Activated CD8-positive, alpha-beta memory T cell treated with anti-CD3 and anti-CD28 coated beads for 24 hours (primary cell): ENCODE measurements at regions not wholly inside any gene's neighbourhood (a gene's known extent, or its start where the extent isn't known, plus 50 kb on each side); places are given as distances from the start of the nearest gene placed in this dataset.

Source experiments
- DNase-seq: peaks from one replicate; pipeline ENCODE4 v3.0.0-alpha.2; 2020

- DNase-seq: no peak
Measured at GRCh38 chr12:111102102-111102739, 181.8 kb upstream of the MYL2 start.

GRCh38 chr12:111101003-111101402 is 180.6 kb upstream of the MYL2 start:
- DNase-seq: no peak

GRCh38 chr12:111100554-111100953 is 180.2 kb upstream of the MYL2 start:
- no peak for DNase-seq

- no peak for DNase-seq
Measured at GRCh38 chr12:111100003-111100402, 179.6 kb upstream of the MYL2 start.

- DNase-seq: no peak
Measured at GRCh38 chr12:111099186-111099585, 178.8 kb upstream of the MYL2 start.

GRCh38 chr12:111094157-111095010 is 174.0 kb upstream of the MYL2 start:
- DNase-seq: no peak

GRCh38 chr12:111093428-111094142 is 173.2 kb upstream of the MYL2 start:
- DNase-seq: no peak

- no peak for DNase-seq
Measured at GRCh38 chr12:111091051-111091450, 170.7 kb upstream of the MYL2 start.

- no peak for DNase-seq
Measured at GRCh38 chr12:111089616-111090015, 169.2 kb upstream of the MYL2 start.

GRCh38 chr12:111088409-111088808 is 168.0 kb upstream of the MYL2 start:
- DNase-seq: no peak

GRCh38 chr12:111086947-111087700 is 166.7 kb upstream of the MYL2 start:
- DNase-seq: no peak

- DNase-seq: no peak
Measured at GRCh38 chr12:111085096-111085495, 164.7 kb upstream of the MYL2 start.

GRCh38 chr12:111084605-111085004 is 164.2 kb upstream of the MYL2 start:
- DNase-seq: no peak

- no peak for DNase-seq
Measured at GRCh38 chr12:111084158-111084557, 163.8 kb upstream of the MYL2 start.

- DNase-seq: no peak
Measured at GRCh38 chr12:111081600-111081999, 161.2 kb upstream of the MYL2 start.

GRCh38 chr12:111078731-111079130 is 158.4 kb upstream of the MYL2 start:
- no peak for DNase-seq

- DNase-seq: no peak
Measured at GRCh38 chr12:111076611-111077451, 156.5 kb upstream of the MYL2 start.

GRCh38 chr12:111076199-111076598 is 155.8 kb upstream of the MYL2 start:
- no peak for DNase-seq

GRCh38 chr12:111074965-111075364 is 154.6 kb upstream of the MYL2 start:
- no peak for DNase-seq

- no peak for DNase-seq
Measured at GRCh38 chr12:111074559-111074958, 154.2 kb upstream of the MYL2 start.

GRCh38 chr12:111073370-111073769 is 153.0 kb upstream of the MYL2 start:
- no peak for DNase-seq

- no peak for DNase-seq
Measured at GRCh38 chr12:111072299-111072698, 151.9 kb upstream of the MYL2 start.
